GM06990 (cell line): ENCODE measurements at regions not wholly inside any gene's neighbourhood (a gene's known extent, or its start where the extent isn't known, plus 50 kb on each side); places are given as distances from the start of the nearest gene placed in this dataset.

ENCODE experiments used
- DNase-seq: peaks from one replicate; pipeline ENCODE4 v3.0.0-alpha.2; 2011; ENCODE audit not compliant: insufficient read length; ENCODE audit errors: extremely low read depth
- H3K27me3 ChIP-seq: replicated peaks from 2 replicates; pipeline ENCODE4 v1.6.0; 2011; ENCODE audit warnings: low read length; ENCODE audit not compliant: control insufficient read depth, insufficient read depth
- H3K36me3 ChIP-seq: 2 replicates; pipeline ENCODE4 v1.5.1; 2011; ENCODE audit warnings: low read length; ENCODE audit not compliant: control insufficient read depth, insufficient read depth
- H3K4me3 ChIP-seq: replicated peaks from 2 replicates; pipeline ENCODE4 v1.5.1; 2011; ENCODE audit warnings: low read depth, mild to moderate bottlenecking, control low read depth, low read length
- TF ChIP-seq, protein P1 (sequence below): IDR thresholded peaks from 2 replicates; pipeline ENCODE4 v1.5.1; 2011; ENCODE audit warnings: low read length, control low read depth, mild to moderate bottlenecking, inconsistent platforms; ENCODE audit not compliant: insufficient read depth, poor library complexity, severe bottlenecking

DNA sequence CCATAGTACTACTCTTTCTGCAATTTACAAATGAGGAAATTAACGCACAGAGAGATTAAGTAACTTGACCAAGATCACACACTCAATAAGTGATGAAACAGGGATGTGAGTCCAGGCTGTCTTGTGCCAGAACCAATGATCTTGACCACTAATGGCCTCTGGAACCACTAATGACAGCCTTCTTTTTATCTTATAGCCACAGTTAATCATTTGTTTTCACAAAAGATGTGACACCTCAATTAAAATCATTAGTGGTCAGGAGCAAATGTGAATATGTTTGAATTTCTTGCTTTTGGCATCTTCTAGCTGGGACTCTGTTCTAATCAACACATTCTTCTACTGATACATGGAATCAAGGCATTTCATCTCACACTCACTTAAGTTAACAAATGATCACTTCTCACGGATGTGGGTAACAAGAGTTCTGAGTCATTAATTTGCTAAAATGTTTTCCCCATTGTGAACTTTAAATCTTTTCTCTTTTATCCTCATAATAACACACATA lies 102.7 kb upstream of the CD180 start:
- Histone ChIP-seq H3K36me3 (no peaks in the 10 kb centered on the region), H3K27me3 (no peaks in the 10 kb centered on the region), H3K4me3 (no peak overlapping the region)
- TF ChIP-seq, protein P1, sequence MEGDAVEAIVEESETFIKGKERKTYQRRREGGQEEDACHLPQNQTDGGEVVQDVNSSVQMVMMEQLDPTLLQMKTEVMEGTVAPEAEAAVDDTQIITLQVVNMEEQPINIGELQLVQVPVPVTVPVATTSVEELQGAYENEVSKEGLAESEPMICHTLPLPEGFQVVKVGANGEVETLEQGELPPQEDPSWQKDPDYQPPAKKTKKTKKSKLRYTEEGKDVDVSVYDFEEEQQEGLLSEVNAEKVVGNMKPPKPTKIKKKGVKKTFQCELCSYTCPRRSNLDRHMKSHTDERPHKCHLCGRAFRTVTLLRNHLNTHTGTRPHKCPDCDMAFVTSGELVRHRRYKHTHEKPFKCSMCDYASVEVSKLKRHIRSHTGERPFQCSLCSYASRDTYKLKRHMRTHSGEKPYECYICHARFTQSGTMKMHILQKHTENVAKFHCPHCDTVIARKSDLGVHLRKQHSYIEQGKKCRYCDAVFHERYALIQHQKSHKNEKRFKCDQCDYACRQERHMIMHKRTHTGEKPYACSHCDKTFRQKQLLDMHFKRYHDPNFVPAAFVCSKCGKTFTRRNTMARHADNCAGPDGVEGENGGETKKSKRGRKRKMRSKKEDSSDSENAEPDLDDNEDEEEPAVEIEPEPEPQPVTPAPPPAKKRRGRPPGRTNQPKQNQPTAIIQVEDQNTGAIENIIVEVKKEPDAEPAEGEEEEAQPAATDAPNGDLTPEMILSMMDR, result no peak
- DNase-seq, result no peak

DNA sequence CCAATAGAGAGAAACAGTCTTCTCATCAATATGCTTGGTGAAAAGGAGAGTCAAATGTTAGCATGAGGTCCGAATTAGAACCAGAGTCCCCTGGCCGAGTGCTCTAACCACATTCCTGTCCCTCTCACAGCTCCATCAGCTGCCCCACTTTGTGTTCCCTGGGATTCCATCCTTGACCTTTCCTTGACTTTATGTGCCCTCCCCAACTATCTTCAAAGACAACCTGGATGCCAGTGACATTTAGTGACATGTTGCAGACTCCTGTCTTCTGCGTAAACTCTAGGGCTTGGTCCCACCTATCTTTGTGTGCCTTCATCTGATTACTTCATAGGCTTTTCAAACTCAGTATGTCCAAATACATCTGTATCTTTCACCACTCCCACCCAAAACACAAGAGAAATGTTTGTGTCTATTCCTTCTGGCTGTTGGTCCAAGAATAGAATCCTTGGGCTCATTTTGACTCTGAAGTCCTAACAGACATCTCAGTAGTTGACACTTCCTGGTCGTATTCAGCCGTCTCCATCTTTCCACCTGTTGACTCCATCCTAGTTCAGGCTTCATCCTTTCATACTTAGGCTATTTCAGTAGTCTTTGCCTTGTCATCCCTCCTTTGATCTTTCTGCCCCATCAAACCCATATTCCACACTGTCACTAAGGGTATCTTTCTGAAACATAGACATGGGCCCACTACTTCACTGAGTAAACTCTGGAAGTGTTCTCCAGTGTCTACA lies 101.4 kb upstream of the CD180 start:
- DNase-seq, result no peak
- Histone ChIP-seq H3K4me3 (no peak overlapping the region), H3K36me3 (no peaks in the 10 kb centered on the region), H3K27me3 (no peaks in the 10 kb centered on the region)
- TF ChIP-seq, protein P1, result no peak

DNA sequence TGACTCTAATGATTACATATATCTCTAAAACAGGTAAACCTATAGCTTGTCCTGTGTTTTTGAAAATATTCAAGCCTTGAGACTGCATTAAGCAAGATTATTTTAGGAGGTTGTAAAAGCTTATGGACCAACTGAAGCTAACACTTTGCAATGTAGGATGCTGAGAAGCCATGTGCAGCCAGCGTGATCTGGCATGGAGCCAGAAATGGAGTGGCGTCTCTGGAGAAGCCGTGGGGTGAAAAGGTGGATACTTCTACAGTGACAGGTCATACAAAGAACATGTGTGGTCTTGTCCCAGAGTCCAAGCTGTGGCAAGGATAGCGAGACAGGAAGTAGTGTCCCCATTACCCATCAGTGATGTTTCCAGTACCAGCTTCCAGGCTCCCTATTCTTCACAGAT lies 100.8 kb upstream of the CD180 start:
- Histone ChIP-seq H3K36me3 (no peaks in the 10 kb centered on the region), H3K4me3 (no peak overlapping the region), H3K27me3 (no peaks in the 10 kb centered on the region)
- TF ChIP-seq, protein P1, result no peak
- no peak for DNase-seq

DNA sequence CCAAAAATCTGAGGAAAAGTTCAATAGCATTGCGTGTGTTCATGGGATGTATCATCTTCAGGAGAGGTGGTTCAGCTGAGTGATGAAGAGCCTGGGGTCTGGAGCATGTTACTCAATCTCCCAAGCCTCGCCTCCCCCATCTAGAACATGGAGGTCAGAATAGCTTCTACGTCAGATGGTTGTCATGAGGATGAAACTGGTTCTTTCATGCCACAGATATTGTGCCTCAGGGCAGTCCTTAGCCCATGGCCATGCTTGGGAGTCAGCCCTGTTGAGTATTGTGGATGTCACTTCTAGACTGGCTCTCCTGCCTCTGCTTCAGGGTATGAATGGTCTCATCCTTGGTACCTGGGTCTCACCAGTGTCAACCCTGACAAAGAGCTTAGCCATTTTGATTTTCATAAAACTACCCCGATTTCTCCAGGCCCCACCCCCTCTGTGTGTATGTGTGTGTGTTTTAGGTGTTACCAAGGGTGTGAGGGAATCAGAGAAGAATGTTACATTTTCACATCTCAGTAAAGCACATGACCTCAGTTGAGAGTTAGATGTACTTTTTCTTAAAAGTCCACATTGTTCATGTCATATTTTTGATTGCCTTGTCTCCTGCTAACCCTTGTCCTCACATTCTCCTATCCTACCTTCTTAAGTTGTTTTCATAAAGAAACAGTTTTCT lies 97.8 kb upstream of the CD180 start:
- H3K27me3 ChIP-seq, result no peaks in the 10 kb centered on the region
- H3K4me3 ChIP-seq, result no peak overlapping the region
- H3K36me3 ChIP-seq, result no peaks in the 10 kb centered on the region
- DNase-seq, result no peak
- TF ChIP-seq, protein P1, result no peak

DNA sequence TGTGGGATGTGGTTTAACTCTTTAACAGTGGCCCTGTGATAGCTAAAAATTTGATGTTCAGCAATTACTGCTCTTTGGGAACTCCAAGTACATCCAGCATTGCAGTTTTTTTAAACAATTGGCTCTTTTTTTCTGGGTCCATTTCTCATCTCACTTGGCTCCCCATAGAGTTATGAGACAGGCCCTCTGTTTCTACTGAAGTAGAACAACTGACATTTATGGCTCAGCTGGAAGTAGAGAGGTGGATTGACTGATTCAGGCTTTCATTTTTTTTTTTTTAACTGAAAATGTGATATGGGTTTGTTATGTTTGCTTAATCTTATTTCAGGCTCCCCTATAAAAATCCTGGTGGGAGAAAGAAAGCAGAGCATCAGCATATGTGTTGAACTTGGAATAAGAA lies 96.6 kb upstream of the CD180 start:
- Histone ChIP-seq H3K27me3 (no peaks in the 10 kb centered on the region), H3K4me3 (no peak overlapping the region), H3K36me3 (no peaks in the 10 kb centered on the region)
- no peak for DNase-seq
- TF ChIP-seq, protein P1, result no peak
